B cell (primary cell): ENCODE measurements at regions not wholly inside any gene's neighbourhood (a gene's known extent, or its start where the extent isn't known, plus 50 kb on each side); places are given as distances from the start of the nearest gene placed in this dataset.

Source experiments
- EZH2 ChIP-seq: IDR thresholded peaks from 2 replicates; pipeline ENCODE4 v1.6.1; 2012; ENCODE audit warnings: borderline replicate concordance, low read depth, mild to moderate bottlenecking, moderate library complexity, low read length; ENCODE audit not compliant: insufficient read depth, poor library complexity, severe bottlenecking
- TF ChIP-seq, protein P1 (sequence below): fragments of 200-600 bp; IDR thresholded peaks from one replicate; pipeline ENCODE4 v1.8.0; 2022; ENCODE audit warnings: antibody characterized with exemption, mild to moderate bottlenecking

DNA sequence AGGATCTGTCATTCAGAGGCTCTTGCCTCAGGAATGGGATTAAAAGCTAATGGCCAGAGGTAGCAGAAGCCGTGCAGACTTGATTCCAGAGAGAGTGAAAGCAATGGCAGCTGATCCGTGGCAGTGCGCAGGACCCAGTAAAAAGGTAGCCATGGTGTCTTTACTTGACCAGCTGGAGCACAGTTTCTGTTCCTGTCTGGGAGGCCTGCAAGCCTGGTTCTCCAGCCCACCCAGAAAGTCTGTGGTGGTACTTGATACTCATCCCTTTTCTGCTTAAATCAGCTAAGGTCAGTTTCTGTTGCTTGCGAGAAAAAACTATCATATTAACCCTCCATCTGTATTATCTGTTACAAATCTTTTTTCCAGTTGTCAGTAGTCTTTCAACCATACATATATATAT lies 86.7 kb downstream of the RPS6KA4 start:
- TF ChIP-seq, protein P1, sequence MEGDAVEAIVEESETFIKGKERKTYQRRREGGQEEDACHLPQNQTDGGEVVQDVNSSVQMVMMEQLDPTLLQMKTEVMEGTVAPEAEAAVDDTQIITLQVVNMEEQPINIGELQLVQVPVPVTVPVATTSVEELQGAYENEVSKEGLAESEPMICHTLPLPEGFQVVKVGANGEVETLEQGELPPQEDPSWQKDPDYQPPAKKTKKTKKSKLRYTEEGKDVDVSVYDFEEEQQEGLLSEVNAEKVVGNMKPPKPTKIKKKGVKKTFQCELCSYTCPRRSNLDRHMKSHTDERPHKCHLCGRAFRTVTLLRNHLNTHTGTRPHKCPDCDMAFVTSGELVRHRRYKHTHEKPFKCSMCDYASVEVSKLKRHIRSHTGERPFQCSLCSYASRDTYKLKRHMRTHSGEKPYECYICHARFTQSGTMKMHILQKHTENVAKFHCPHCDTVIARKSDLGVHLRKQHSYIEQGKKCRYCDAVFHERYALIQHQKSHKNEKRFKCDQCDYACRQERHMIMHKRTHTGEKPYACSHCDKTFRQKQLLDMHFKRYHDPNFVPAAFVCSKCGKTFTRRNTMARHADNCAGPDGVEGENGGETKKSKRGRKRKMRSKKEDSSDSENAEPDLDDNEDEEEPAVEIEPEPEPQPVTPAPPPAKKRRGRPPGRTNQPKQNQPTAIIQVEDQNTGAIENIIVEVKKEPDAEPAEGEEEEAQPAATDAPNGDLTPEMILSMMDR, result no peak
- TF ChIP-seq EZH2, result no peak
